Upper lobe of left lung (tissue), 6 donors: ENCODE measurements at regions not wholly inside any gene's neighbourhood (a gene's known extent, or its start where the extent isn't known, plus 50 kb on each side); places are given as distances from the start of the nearest gene placed in this dataset.

Experiments
- ATAC-seq, 2 donors: fragments of 200-7000 bp; cut with Tn5 transposase; one replicate each; pipeline ENCODE4 v1.9.1; 2022; ENCODE audit warnings: mild to moderate bottlenecking in 2 of 2, moderate library complexity in 2 of 2; ENCODE audit not compliant: low FRiP score in 2 of 2
- DNase-seq, 2 donors: peaks; one replicate each; pipeline ENCODE4 v3.0.0-alpha.2; 2019 to 2020
- H3K27ac ChIP-seq, 4 donors: fragments of 200-600 bp; sonication (generic); one replicate each; pipeline ENCODE4 v1.5.1; 2016 to 2019
- H3K27me3 ChIP-seq, 4 donors: fragments of 200-600 bp; sonication (generic); one replicate each; pipeline ENCODE4 v1.5.1; 2017 to 2019
- H3K36me3 ChIP-seq, 4 donors: fragments of 200-600 bp; sonication (generic); one replicate each; pipeline ENCODE4 v1.5.1; 2016 to 2019
- H3K4me1 ChIP-seq, 4 donors: fragments of 200-600 bp; sonication (generic); one replicate each; pipeline ENCODE4 v1.5.1; 2018 to 2019
- H3K4me3 ChIP-seq, 4 donors: fragments of 200-600 bp; sonication (generic); one replicate each; pipeline ENCODE4 v1.5.1; 2017 to 2019; ENCODE audit warnings: mild to moderate bottlenecking in 2 of 4, moderate library complexity in 1 of 4
- H3K9me3 ChIP-seq, 4 donors: fragments of 200-600 bp; sonication (generic); one replicate each; pipeline ENCODE4 v1.5.1; 2018 to 2019
- CTCF ChIP-seq, 6 experiments: fragments of 450-650 bp in 4 of 6; fragments of 200-600 bp in 2 of 6; sonication (generic) in 2 of 6; IDR thresholded peaks; one replicate each; pipeline ENCODE4 v1.5.1; 2016 to 2019; ENCODE audit warnings: antibody characterized with exemption in 6 of 6
- EP300 ChIP-seq, 4 donors: sonication (generic); formaldehyde crosslinking; IDR thresholded peaks; one replicate each; pipeline ENCODE4 v1.5.1; 2017; ENCODE audit warnings: antibody characterized with exemption in 4 of 4, control low read depth in 2 of 4
- POLR2A ChIP-seq, 4 donors: fragments of 450-650 bp; IDR thresholded peaks; one replicate each; pipeline ENCODE4 v1.5.1; 2016 to 2017; ENCODE audit warnings: antibody characterized with exemption in 4 of 4, mild to moderate bottlenecking in 2 of 4
- POLR2AphosphoS5 ChIP-seq, 2 donors: sonication (generic); formaldehyde crosslinking; IDR thresholded peaks; one replicate each; pipeline ENCODE4 v1.5.1; 2017; ENCODE audit warnings: antibody characterized with exemption in 2 of 2
- WGBS, 2 donors: methylation state at CpG; one replicate each; pipeline ENCODE4 v1.1.5; 2017 to 2018; 5-methylcytosine and 5-hydroxymethylcytosine counted together
- donor health status: DM: no; HTN: no; CAD: no; lungs with moderate emphysema.
- donor health status: DM: no; HTN: yes; CAD: no; lungs with severe emphysema.

GRCh38 chr5:28483327-28484025, 1445.1 kb upstream of the CDH9 start:
- no peaks in the 10 kb centered on the region for H3K27me3 ChIP-seq
- H3K4me1 ChIP-seq, result no peaks in the 10 kb centered on the region
- H3K9me3 ChIP-seq, result peaks cover 0 to 4% (median 0%) of the 10 kb centered on the region in 4 donors
- H3K4me3 ChIP-seq, result no peak overlapping the region
- H3K36me3 ChIP-seq, result no peaks in the 10 kb centered on the region
- TF ChIP-seq EP300 (IDR thresholded peaks at IDR 0.05), result no peak
- TF ChIP-seq CTCF (IDR thresholded peaks at IDR 0.05), result no peak
- TF ChIP-seq POLR2A (IDR thresholded peaks at IDR 0.05), result no peak
- no peak for TF ChIP-seq POLR2AphosphoS5 (IDR thresholded peaks at IDR 0.05)
- H3K27ac ChIP-seq, result no peak overlapping the region
- 82 to 91% methylated on average over 20 to 21 of the region's 21 CpGs for WGBS, 2 donors
- ATAC-seq (no peak), DNase-seq (peak in 1 of 2 donors; percentile 8)

DNA sequence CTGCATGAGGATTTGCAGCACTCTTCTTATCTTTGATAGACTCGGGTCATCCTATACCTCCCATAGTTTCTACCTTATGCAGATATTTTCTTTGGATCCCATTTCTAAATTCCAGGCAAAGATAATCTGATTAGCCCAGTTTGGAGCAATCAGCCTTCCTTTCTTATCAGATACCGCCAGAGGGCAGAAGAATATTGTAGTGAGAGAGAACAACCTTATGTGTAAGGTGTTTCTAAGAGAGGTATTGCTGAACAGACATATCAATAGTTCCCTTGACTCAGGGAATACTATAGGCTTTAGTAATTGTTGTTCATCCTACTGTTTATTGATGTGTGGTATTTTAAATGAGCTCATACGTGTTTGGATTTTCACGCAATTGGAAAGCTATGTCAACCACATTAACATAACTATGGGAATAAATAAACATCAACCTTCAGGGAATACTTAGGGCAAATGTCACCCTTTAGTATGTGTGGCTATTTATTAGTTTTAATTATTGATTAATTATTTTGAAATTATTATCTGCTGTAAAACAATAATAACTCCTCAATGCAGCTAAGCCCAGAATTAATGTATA, 1435.2 kb upstream of the CDH9 start:
- no peaks in the 10 kb centered on the region for H3K27me3 ChIP-seq
- H3K27ac ChIP-seq, result no peak overlapping the region
- 53 to 69% methylated on average over 4 of the region's 4 CpGs for WGBS, 2 donors
- no peak for ATAC-seq
- H3K4me1 ChIP-seq, result no peaks in the 10 kb centered on the region
- DNase-seq, result no peak
- H3K9me3 ChIP-seq, result no peaks in the 10 kb centered on the region
- H3K4me3 ChIP-seq, result no peak overlapping the region
- no peaks in the 10 kb centered on the region for H3K36me3 ChIP-seq
- TF ChIP-seq POLR2A (IDR thresholded peaks at IDR 0.05) (no peak), EP300 (IDR thresholded peaks at IDR 0.05) (no peak), CTCF (IDR thresholded peaks at IDR 0.05) (peak in 1 of 6 experiments; percentile 9), POLR2AphosphoS5 (IDR thresholded peaks at IDR 0.05) (no peak)

DNA sequence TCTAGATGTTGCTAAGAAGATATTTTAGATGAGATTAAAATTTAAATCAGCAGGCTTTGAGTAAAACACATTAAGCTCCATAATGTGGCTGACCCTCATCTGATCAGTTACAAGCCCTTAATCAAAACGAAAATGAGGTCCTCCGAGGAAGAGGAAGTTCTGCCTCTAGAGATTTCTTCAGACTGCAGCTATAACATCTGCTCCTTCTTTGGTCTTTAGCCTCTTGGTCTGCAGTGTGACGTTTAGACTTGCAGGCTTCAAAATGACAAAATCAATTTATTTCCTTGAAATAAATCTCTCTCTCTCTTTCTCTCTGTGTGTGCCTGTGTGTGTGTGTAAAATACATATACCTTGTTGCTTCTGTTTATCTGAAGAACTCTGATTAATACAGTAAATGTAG, 1429.8 kb upstream of the CDH9 start:
- TF ChIP-seq POLR2A (IDR thresholded peaks at IDR 0.05), result no peak
- no peak for TF ChIP-seq EP300 (IDR thresholded peaks at IDR 0.05)
- no peak for TF ChIP-seq POLR2AphosphoS5 (IDR thresholded peaks at IDR 0.05)
- no peak for TF ChIP-seq CTCF (IDR thresholded peaks at IDR 0.05)
- no peak for ATAC-seq
- no peaks in the 10 kb centered on the region for H3K4me1 ChIP-seq
- WGBS, 2 donors, result 24 to 30% methylated on average over 3 of the region's 3 CpGs
- H3K27ac ChIP-seq, result no peak overlapping the region
- no peaks in the 10 kb centered on the region for H3K27me3 ChIP-seq
- no peak for DNase-seq
- H3K9me3 ChIP-seq, result no peaks in the 10 kb centered on the region
- H3K4me3 ChIP-seq, result no peak overlapping the region
- H3K36me3 ChIP-seq, result no peaks in the 10 kb centered on the region

- H3K27me3 ChIP-seq, result no peaks in the 10 kb centered on the region
- no peak overlapping the region for H3K27ac ChIP-seq
- no peak overlapping the region for H3K4me3 ChIP-seq
- no peaks in the 10 kb centered on the region for H3K36me3 ChIP-seq
- no peaks in the 10 kb centered on the region for H3K9me3 ChIP-seq
- DNase-seq (no peak), ATAC-seq (no peak)
- 86 to 93% methylated on average over 4 of the region's 4 CpGs for WGBS, 2 donors
- H3K4me1 ChIP-seq, result no peaks in the 10 kb centered on the region
- no peak for TF ChIP-seq POLR2AphosphoS5 (IDR thresholded peaks at IDR 0.05)
- TF ChIP-seq EP300 (IDR thresholded peaks at IDR 0.05), result no peak
- no peak for TF ChIP-seq POLR2A (IDR thresholded peaks at IDR 0.05)
- no peak for TF ChIP-seq CTCF (IDR thresholded peaks at IDR 0.05)
Measured at GRCh38 chr5:28463728-28464127, 1425.3 kb upstream of the CDH9 start.

DNA sequence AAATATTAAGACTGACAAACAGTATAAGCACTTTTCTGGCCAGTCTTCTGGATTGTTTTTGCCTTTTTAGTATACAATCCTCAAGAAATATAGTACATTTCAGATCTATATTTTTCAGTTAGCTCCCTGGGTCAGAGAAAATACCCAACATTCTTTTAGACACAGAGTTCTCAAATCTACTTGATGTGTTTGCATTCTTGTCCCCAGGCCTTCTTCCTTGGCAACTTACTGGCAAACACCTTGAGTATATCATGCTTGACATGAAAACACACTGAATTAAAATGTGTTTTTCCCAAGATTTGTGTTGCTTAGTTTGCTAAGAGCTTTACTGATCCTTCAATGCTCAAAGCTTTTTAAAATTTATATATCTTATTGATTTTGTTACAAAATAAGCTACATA, 1413.1 kb upstream of the CDH9 start:
- Histone ChIP-seq H3K27me3 (no peaks in the 10 kb centered on the region), H3K36me3 (no peaks in the 10 kb centered on the region), H3K27ac (no peak overlapping the region), H3K4me3 (no peak overlapping the region), H3K9me3 (peaks cover 0 to 3% (median 0%) of the 10 kb centered on the region in 4 donors), H3K4me1 (no peaks in the 10 kb centered on the region)
- no peak for TF ChIP-seq CTCF (IDR thresholded peaks at IDR 0.05)
- TF ChIP-seq EP300 (IDR thresholded peaks at IDR 0.05), result no peak
- TF ChIP-seq POLR2A (IDR thresholded peaks at IDR 0.05), result no peak
- TF ChIP-seq POLR2AphosphoS5 (IDR thresholded peaks at IDR 0.05), result no peak
- ATAC-seq (no peak), DNase-seq (no peak)
